GM23248 (cell line): ENCODE measurements at regions not wholly inside any gene's neighbourhood (a gene's known extent, or its start where the extent isn't known, plus 50 kb on each side); places are given as distances from the start of the nearest gene placed in this dataset.

ENCODE experiments used
- EZH2 ChIP-seq: fragments of 200-600 bp; sonication (generic); IDR thresholded peaks from 2 replicates; pipeline ENCODE4 v1.6.1; 2018; ENCODE audit warnings: antibody characterized with exemption, mild to moderate bottlenecking; ENCODE audit not compliant: insufficient read depth, poor library complexity, severe bottlenecking
- EZH2phosphoT487 ChIP-seq: fragments of 200-600 bp; sonication (generic); IDR thresholded peaks from 2 replicates; pipeline ENCODE4 v1.6.1; 2018; ENCODE audit warnings: antibody characterized with exemption, moderate library complexity, mild to moderate bottlenecking, low read depth; ENCODE audit not compliant: insufficient read depth

- TF ChIP-seq EZH2 = no peak
- no peak for TF ChIP-seq EZH2phosphoT487
These were observed 59.2 kb upstream of the CHST9 start for GRCh38 chr18:27244259-27244658.
